HG02840 (cell line): ENCODE measurements at regions not wholly inside any gene's neighbourhood (a gene's known extent, or its start where the extent isn't known, plus 50 kb on each side); places are given as distances from the start of the nearest gene placed in this dataset.
"Not testable (repeated sequence)": the region's sequence is repeated elsewhere in the genome, so short reads cannot be mapped to it uniquely, and the experiment has no call there.

Experiments used
- ATAC-seq: cut with Tn5 transposase; IDR thresholded peaks from one replicate; pipeline ENCODE4 v1.9.1; 2021; ENCODE audit warnings: mild to moderate bottlenecking, moderate library complexity, moderate number of reproducible peaks; ENCODE audit not compliant: unreplicated experiment, low FRiP score

DNA sequence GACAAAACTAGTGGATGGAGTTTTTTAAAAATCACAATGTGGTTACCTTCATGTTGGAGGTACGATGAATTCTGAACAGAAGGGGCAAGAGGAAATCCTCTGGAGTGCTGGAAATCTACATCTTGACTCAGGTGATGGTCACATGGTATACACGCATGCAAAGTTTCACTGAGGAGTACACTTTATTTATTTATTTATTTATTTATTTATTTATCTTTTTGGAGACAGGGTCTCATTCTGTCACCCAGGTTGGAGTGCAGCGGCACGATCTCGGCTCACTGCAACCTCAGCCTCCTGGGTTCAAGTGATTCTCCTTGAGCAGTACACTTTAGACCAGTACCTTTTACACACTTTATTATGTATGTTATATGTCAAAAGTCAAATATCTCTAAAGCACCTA is 645.7 kb upstream of the DIPK2B start:
- no peak for ATAC-seq

GRCh38 chrX:45845142-45845541 is 644.5 kb upstream of the DIPK2B start:
- no peak for ATAC-seq

GRCh38 chrX:45843518-45843917 is 642.8 kb upstream of the DIPK2B start:
- ATAC-seq = no peak

DNA sequence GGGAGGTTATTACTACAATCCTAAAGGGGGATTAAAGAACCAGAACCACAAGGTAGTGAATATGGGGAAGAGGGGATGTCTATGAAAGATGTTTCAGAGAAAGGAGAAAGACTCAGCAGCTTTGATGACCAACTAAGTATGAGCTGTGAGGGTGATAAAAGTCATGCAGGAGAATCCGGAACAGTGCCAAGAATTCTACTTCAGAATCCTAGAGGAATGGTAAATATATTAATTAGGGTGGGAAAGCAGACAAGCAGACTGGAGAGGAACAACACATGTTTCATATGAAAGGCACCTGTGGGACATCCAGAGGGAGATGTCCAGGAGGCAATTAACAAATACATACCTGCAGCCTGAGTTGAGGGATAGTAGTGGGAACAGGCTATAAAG is 642.2 kb upstream of the DIPK2B start:
- no peak for ATAC-seq

- no peak for ATAC-seq
Measured at GRCh38 chrX:45842207-45842925, 641.7 kb upstream of the DIPK2B start.

GRCh38 chrX:45840411-45840950 is 639.8 kb upstream of the DIPK2B start:
- ATAC-seq = no peak

DNA sequence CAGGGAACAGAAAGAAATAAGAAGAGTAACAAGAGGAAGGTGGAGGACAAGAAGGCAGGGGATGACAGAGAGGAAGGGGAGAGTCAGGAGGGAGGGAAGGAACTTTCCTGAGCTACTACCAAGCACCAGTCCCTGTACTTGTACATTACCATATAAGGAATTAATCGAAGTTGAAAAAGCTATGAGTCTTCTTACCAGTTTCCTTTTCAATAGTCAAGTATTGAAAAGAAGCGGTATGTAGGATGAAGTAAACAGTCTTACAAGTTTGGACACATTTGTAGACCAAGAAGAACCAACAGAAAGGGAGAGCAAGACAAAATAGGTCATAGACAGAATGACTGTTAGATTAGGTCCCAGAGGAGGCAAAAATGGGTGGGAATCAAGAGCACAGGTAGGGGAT is 629.7 kb upstream of the DIPK2B start:
- ATAC-seq = no peak

DNA sequence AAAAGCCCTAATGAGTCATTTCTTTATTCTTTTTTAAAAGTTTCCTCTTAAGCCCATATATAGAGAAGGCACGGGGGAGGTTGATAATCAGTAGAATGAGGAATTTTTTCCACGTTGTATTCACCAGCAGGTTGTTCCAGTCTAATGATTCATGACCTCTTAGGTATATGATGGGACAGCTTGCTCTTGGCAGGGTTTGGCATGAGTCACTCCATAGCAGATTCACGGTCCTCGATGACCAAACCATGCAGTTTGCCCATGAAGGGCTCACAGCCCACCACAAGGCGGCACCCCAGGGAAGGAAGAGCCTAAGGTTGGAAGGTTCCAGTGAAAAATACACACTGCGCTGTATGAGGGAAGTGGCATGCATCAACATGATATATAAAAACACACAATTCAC is 623.8 kb upstream of the DIPK2B start:
- ATAC-seq = no peak

DNA sequence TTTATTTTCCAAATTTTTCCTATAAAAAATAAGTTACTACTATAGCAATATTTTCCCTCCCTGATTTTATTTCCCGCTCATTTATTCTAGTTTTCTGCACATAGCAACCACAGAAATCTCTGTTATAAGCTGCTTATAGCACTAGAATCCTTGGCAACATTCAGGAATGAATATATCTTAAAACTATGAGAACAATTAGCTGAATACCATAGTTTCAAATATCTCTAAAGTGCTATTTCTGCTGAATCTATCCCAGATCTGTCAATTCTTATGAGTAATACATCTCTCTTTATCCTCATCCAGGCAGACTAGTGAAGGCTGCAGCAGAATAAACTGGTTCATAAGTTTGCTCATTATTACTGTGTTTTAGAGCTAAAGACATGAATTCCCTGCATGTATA is 622.9 kb upstream of the DIPK2B start:
- ATAC-seq = no peak

DNA sequence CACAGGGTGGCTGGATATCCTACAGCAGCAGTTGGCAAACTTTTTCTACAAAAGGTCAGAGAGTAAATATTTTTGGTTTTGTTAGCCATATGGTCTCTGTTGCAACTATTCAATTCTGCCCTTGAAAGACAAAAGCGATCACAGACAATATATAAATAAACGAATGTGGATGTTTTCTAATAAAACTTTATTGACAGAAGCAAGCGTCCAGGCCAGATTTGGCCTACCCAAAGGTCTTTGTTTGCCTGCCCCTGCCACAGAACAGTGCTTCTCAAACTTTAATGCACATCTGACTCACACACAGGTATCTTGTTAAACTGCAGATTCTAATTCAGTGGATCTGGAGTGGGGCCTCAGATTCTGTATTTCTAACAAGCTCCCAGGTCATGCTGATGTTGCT is 621.4 kb upstream of the DIPK2B start:
- ATAC-seq = no peak

DNA sequence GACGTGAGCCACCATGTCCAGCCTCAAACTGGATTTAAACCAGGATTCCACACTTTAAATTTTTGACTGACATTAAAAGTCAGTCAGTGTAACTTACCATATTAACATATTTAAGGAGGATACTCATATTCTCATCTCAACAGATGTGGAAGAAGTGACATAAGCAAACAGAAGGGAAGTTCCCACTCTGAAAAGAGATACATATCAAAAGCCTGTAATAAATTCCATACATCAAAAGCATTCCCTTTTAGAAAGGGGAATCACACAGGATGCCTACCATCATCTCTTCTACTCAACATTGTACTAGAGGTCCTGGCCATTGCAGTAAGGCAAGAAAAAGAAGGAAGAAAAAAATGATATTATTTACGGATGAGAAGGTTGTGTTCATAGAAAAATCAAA is 618.2 kb upstream of the DIPK2B start:
- no peak for ATAC-seq

- no peak for ATAC-seq
Measured at GRCh38 chrX:45815441-45815840, 614.8 kb upstream of the DIPK2B start.

GRCh38 chrX:45811326-45811725 is 610.6 kb upstream of the DIPK2B start:
- no peak for ATAC-seq

GRCh38 chrX:45807572-45808425 is 607.1 kb upstream of the DIPK2B start:
- ATAC-seq = no peak

- ATAC-seq = no peak
Measured at GRCh38 chrX:45806410-45807121, 605.9 kb upstream of the DIPK2B start.

DNA sequence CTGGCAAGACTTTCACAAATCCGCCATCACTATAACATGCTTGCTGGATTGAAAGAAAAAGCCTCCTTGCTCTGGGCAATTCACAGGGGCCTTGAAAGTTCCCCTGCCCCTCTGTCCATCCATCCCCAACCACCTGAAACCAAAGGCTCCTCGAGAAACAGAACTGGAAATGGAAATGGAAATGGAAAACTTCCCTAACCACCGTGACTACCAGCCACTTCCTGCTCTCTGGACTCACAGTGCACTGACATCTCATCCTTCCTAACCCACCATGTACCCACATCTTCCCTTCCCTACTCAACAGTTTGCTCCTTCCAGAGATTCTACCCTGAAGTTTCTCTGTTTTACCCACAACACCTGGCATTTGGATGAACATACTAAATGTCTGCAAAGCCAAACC is 603.6 kb upstream of the DIPK2B start:
- no peak for ATAC-seq

GRCh38 chrX:45803383-45803921 is 602.8 kb upstream of the DIPK2B start:
- no peak for ATAC-seq

GRCh38 chrX:45801554-45801953 is 600.9 kb upstream of the DIPK2B start:
- ATAC-seq = no peak

DNA sequence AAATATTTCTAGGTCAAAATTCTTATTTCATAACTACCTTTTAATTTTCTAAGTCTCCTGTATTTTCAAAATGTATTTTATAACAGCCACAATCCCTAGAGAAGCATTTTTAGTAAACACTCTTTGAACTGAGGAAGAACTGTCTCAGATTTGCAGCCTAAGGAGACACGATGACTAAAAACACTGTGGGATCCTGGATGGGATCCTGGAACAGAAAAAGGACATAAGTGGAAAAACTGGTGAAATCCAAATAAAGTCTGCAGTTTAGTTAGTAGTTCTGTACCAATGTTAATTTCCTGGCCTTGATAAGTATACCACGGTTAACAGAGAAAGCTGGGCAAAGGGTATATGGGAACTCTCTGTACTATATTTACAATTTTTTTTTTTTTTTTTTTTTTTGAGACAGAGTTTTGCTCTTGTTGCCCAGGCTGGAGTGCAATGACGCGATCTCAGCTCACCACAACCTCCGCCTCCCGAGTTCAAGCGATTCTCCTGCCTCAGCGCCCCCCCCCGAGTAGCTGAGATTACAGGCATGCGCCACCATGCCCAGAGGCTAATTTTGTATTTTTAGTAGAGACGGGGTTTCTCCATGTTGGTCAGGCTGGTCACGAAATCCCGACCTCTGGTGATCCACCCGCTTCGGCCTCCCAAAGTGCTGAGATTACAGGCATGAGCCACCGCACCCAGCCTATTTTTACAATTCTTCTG is 600.2 kb upstream of the DIPK2B start:
- ATAC-seq = not testable (repeated sequence)

DNA sequence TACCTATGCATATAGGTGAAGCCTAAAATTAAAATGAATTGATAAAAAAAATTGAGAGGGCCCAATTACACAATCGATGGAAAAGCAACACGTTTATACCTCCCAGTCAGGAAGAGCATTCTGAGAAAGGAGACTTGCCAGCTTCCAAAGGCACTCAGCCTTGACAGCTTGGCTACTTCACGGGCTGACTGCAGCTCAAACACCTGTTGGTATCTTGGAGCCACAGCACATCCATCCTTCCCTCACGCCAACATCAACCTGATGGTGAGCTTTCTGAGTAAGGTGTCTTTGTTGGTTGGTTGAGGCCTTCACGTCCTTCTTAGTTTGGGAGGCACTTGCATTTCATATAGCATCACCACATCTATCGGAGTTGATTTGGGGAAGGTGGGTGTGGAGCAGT is 598.9 kb upstream of the DIPK2B start:
- no peak for ATAC-seq
